ENCODE measurements at regions not wholly inside any gene's neighbourhood (a gene's known extent, or its start where the extent isn't known, plus 50 kb on each side); places are given as distances from the start of the nearest gene placed in this dataset.

- TF ChIP-seq GTF2B (IDR thresholded peaks at IDR 0.05; ENCODE audit: extremely low read depth, insufficient read length) (no peak), ZNF324 (CRISPR knock-in tag; IDR thresholded peaks at IDR 0.05) (no peak), E2F1 (CRISPR knock-in tag; IDR thresholded peaks at IDR 0.05) (no peak), ZNF785 (CRISPR knock-in tag; IDR thresholded peaks at IDR 0.05) (no peak), ETS2 (tag; IDR thresholded peaks at IDR 0.05; ENCODE audit: borderline replicate concordance, poor library complexity, severe bottlenecking) (no peak), KLF16 (IDR thresholded peaks at IDR 0.05) (no peak), MEIS2 (IDR thresholded peaks at IDR 0.05; ENCODE audit: partially characterized antibody) (no peak)
Measured at GRCh38 chr15:93146601-93147000, 57.6 kb upstream of the RGMA start.

Measured in K562 (cell line).